HCT116 (cell line): ENCODE measurements at regions not wholly inside any gene's neighbourhood (a gene's known extent, or its start where the extent isn't known, plus 50 kb on each side); places are given as distances from the start of the nearest gene placed in this dataset.

Experiments
- ATAC-seq: fragments of 200-7000 bp; cut with Tn5 transposase; 2 replicates; pipeline ENCODE4 v1.9.1; 2020; ENCODE audit warnings: mild to moderate bottlenecking, moderate library complexity
- BruUV-seq: library from RNA; stranded (reverse); fragments of 400-500 nt; replicated peaks from 2 replicates; lab custom pipeline; 2021; lab: Mats Ljungman, UMichigan
- CTCF ChIA-PET: fragments of 300-600 bp; sonication (Branson Sonifier 250); formaldehyde crosslinking; loops from one replicate; lab custom pipeline; 2021; ENCODE audit warnings: antibody characterized with exemption; lab: Charles Lee
- POLR2A ChIA-PET: fragments of 300-600, 350-600 bp; sonication (Branson Sonifier 250); formaldehyde crosslinking; loops from one replicate; lab custom pipeline; 2021; ENCODE audit warnings: antibody characterized with exemption; lab: Charles Lee
- RAD21 ChIA-PET, 2 experiments: fragments of 300-600 bp; sonication (Branson Sonifier 250); formaldehyde crosslinking; loops; one replicate each; lab custom pipeline; 2023; ENCODE audit warnings: low total read pairs in 2 of 2; ENCODE audit not compliant: uncharacterized antibody in 2 of 2, unreplicated experiment in 2 of 2, low non-redundant PET in 1 of 2; lab: Charles Lee
- DNase-seq: peaks from one replicate; pipeline ENCODE4 v3.0.0-alpha.2; 2010; ENCODE audit warnings: low read depth, low spot score
- H2AFZ ChIP-seq: fragments of 200-600 bp; shearing (Covaris generic), sonication (generic); 2 replicates; pipeline ENCODE4 v1.6.1; 2017; ENCODE audit warnings: low read depth, mixed run types, mixed read lengths, antibody characterized with exemption, low read length; ENCODE audit not compliant: poor library complexity, severe bottlenecking
- H3K27ac ChIP-seq: 2 replicates; pipeline ENCODE4 v1.5.1; 2012; ENCODE audit warnings: low read depth, low read length
- H3K27me3 ChIP-seq: fragments of 200-600 bp; sonication (generic); 2 replicates; pipeline ENCODE4 v1.6.1; 2016; ENCODE audit warnings: mixed run types, low read length, mixed read lengths; ENCODE audit not compliant: insufficient read depth
- H3K36me3 ChIP-seq, 2 experiments: fragments of 200-500 bp in 1 of 2; fragments of 200-600 bp in 1 of 2; sonication (Bioruptor generic) in 1 of 2; sonication (generic) in 1 of 2; 2 replicates each; pipeline versions ENCODE4 v1.5.1 to v1.6.1; 2014 to 2016; ENCODE audit warnings: low read length in 2 of 2, inconsistent platforms in 1 of 2, mixed read lengths in 1 of 2, mixed run types in 1 of 2; ENCODE audit not compliant: insufficient read depth in 2 of 2, control insufficient read depth in 1 of 2
- H3K4me1 ChIP-seq, 2 experiments: fragments of 200-600 bp in 1 of 2; sonication (generic) in 1 of 2; 2 replicates each; pipeline versions ENCODE4 v1.5.1 to v1.6.1; 2012 to 2017; ENCODE audit warnings: low read length in 2 of 2, inconsistent platforms in 1 of 2, mild to moderate bottlenecking in 1 of 2, mixed read lengths in 1 of 2, mixed run types in 1 of 2, moderate library complexity in 1 of 2; ENCODE audit not compliant: insufficient read depth in 2 of 2, control insufficient read depth in 1 of 2
- H3K4me2 ChIP-seq: fragments of 200-600 bp; sonication (generic); 2 replicates; pipeline ENCODE4 v1.6.1; 2017; ENCODE audit warnings: mixed run types, low read length, mixed read lengths
- H3K4me3 ChIP-seq, 2 experiments: fragments of 200-600 bp in 1 of 2; sonication (generic) in 1 of 2; replicated peaks in 1 of 2; 2 replicates each; pipeline ENCODE4 v1.5.1; 2011 to 2016; ENCODE audit warnings: low read length in 2 of 2, control low read depth in 1 of 2, low read depth in 1 of 2, mild to moderate bottlenecking in 1 of 2, mixed read lengths in 1 of 2, mixed run types in 1 of 2
- H3K79me2 ChIP-seq: fragments of 200-600 bp; sonication (generic); 2 replicates; pipeline ENCODE4 v1.6.1; 2017; ENCODE audit warnings: mild to moderate bottlenecking, mixed run types, low read length, moderate library complexity, mixed read lengths; ENCODE audit not compliant: insufficient read depth
- H3K9ac ChIP-seq: fragments of 200-600 bp; sonication (generic); 2 replicates; pipeline ENCODE4 v1.6.1; 2016; ENCODE audit warnings: low read length, mixed read lengths
- H3K9me2 ChIP-seq: fragments of 200-600 bp; sonication (generic), shearing (Covaris generic); 2 replicates; pipeline ENCODE4 v1.6.1; 2017; ENCODE audit warnings: mixed run types, mild to moderate bottlenecking, moderate library complexity; ENCODE audit not compliant: insufficient read depth
- H3K9me3 ChIP-seq, 2 experiments: fragments of 200-500 bp in 1 of 2; fragments of 200-600 bp in 1 of 2; sonication (Bioruptor generic) in 1 of 2; sonication (generic) in 1 of 2; 2 replicates each; pipeline ENCODE4 v1.6.1; 2014 to 2017; ENCODE audit warnings: low read length in 2 of 2, mixed read lengths in 2 of 2, inconsistent platforms in 1 of 2, low read depth in 1 of 2, mild to moderate bottlenecking in 1 of 2, mixed run types in 1 of 2, moderate library complexity in 1 of 2; ENCODE audit not compliant: control insufficient read depth in 1 of 2, insufficient read depth in 1 of 2
- H4K20me1 ChIP-seq: fragments of 200-600 bp; sonication (generic), shearing (Covaris generic); 2 replicates; pipeline ENCODE4 v1.6.1; 2017; ENCODE audit warnings: mixed run types, mild to moderate bottlenecking, moderate library complexity; ENCODE audit not compliant: insufficient read depth
- CBX3 ChIP-seq: IDR thresholded peaks from 2 replicates; pipeline ENCODE4 v1.6.1; 2012; ENCODE audit warnings: low read depth
- EGR1 ChIP-seq: IDR thresholded peaks from 2 replicates; pipeline ENCODE4 v1.6.1; 2012; ENCODE audit warnings: low read depth
- ELF1 ChIP-seq: IDR thresholded peaks from 2 replicates; pipeline ENCODE4 v1.6.1; 2012; ENCODE audit warnings: low read depth, borderline replicate concordance
- FOSL1 ChIP-seq: IDR thresholded peaks from 2 replicates; pipeline ENCODE4 v1.6.1; 2012; ENCODE audit warnings: low read depth
- JUND ChIP-seq: IDR thresholded peaks from 2 replicates; pipeline ENCODE4 v1.6.1; 2012
- POLR2A ChIP-seq: IDR thresholded peaks from 2 replicates; pipeline ENCODE4 v1.7.0; 2011; ENCODE audit warnings: borderline replicate concordance; ENCODE audit not compliant: insufficient read depth, insufficient read length; ENCODE audit errors: extremely low read depth
- POLR2AphosphoS5 ChIP-seq: IDR thresholded peaks from 2 replicates; pipeline ENCODE4 v1.6.1; 2011; ENCODE audit warnings: mild to moderate bottlenecking, low read depth, low read length, moderate library complexity
- SIN3A ChIP-seq: IDR thresholded peaks from 2 replicates; pipeline ENCODE4 v1.6.1; 2012; ENCODE audit warnings: low read depth
- TCF7L2 ChIP-seq: IDR thresholded peaks from 2 replicates; pipeline ENCODE4 v1.7.0; 2011; ENCODE audit warnings: borderline replicate concordance, inconsistent platforms; ENCODE audit not compliant: insufficient read depth, insufficient read length; ENCODE audit errors: extremely low read depth
- YY1 ChIP-seq: IDR thresholded peaks from 2 replicates; pipeline ENCODE4 v1.6.1; 2011; ENCODE audit warnings: low read length, low read depth, moderate library complexity, mild to moderate bottlenecking; ENCODE audit not compliant: insufficient replicate concordance; ENCODE audit errors: extremely low read depth
- intact Hi-C: fragments of 100-400 bp; cut with micrococcal nuclease; formaldehyde crosslinking; loops from 2 replicates; pipeline ENCODE4 v1.10.0; 2022
- TF ChIP-seq, protein P1 (sequence below): IDR thresholded peaks from 2 replicates; pipeline ENCODE4 v1.6.1; 2012
- TF ChIP-seq, protein P2 (sequence below), 3 experiments: fragments of 200-600 bp in 1 of 3; sonication (generic) in 1 of 3; IDR thresholded peaks in 2 of 3; conservative IDR thresholded peaks in 1 of 3; 2 replicates each; pipeline ENCODE4 v1.5.1; 2012 to 2017; ENCODE audit warnings: low read depth in 2 of 3, low read length in 2 of 3, antibody characterized with exemption in 1 of 3, borderline replicate concordance in 1 of 3, control low read depth in 1 of 3, mild to moderate bottlenecking in 1 of 3, mixed read lengths in 1 of 3, mixed run types in 1 of 3, moderate library complexity in 1 of 3; ENCODE audit not compliant: insufficient read depth in 1 of 3

DNA sequence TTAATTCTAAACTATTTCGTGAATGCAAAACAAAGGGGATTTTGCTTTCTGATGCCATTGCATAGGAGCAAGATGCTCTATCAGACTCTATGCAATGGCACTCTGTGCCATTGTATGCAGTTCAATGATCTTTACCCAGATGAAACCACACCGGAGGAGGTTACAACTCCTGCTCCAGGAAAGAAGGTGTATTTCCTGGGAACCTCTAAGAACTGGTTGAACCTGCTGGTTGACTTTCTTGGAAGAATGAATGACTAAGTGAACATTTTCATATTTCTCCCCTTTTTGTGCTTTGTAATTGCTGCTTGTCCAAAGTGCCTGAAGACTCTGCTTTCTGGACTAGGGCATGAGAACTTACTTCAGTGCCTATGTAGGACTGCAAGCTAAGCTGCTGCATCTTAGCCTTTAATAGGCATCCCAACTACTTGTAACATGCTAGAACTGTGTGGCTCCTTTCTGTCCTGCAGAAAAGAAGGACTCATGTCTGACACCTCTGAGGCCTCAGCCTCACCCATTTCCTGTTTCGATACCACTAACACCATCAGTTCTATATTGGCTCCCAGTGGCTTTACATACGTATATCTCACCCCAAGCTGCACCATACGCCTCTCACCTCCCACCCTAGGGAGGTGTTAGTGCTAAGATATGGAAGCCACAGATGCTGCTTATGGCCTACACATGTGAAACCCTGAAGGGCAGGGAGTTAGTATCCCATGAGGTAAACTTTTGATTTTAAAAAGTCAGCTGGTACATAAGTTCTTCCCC, 193.5 kb upstream of the CNOT2 start (continued):
- TF ChIP-seq CBX3 (peak; percentile 87; the same call in 1 of the 2 replicates), JUND (peak; percentile 64), YY1 (peak; percentile 7)
- TF ChIP-seq, all 23 proteins: peak for 8

- ChIA-PET POLR2A (no interaction called here), CTCF (no interaction called here), RAD21 (no interaction called here)
- H3K9ac ChIP-seq, result no peak overlapping the region
- ATAC-seq (no peak), DNase-seq (no peak)
- no peaks in the 10 kb centered on the region for H3K36me3 ChIP-seq
- no TSS peak for BruUV-seq
- no peak overlapping the region for H3K4me3 ChIP-seq
- H3K9me2 ChIP-seq, result 0 out of 2 replicates have a peak, but pooled peaks cover 2% of the 10 kb centered on the region
- no peaks in the 10 kb centered on the region for H3K9me3 ChIP-seq
- H3K27me3 ChIP-seq, result no peaks in the 10 kb centered on the region
- H4K20me1 ChIP-seq, result no peaks in the 10 kb centered on the region
- H3K79me2 ChIP-seq, result no peaks in the 10 kb centered on the region
- TF ChIP-seq FOSL1 (no peak), SIN3A (0 out of 2 replicates have a peak, but pooled peaks have one; percentile 1)
- peaks cover 19 to 34% of the 10 kb centered on the region in 2 experiments for H3K4me1 ChIP-seq
- peak overlapping the region; percentile 84 for H2AFZ ChIP-seq
- peak overlapping the region; percentile 51 for H3K4me2 ChIP-seq
- intact Hi-C loops, result no loop called here
- H3K27ac ChIP-seq, result no peak overlapping the region
These were observed 190.8 kb upstream of the CNOT2 start for GRCh38 chr12:70052476-70052875.

DNA sequence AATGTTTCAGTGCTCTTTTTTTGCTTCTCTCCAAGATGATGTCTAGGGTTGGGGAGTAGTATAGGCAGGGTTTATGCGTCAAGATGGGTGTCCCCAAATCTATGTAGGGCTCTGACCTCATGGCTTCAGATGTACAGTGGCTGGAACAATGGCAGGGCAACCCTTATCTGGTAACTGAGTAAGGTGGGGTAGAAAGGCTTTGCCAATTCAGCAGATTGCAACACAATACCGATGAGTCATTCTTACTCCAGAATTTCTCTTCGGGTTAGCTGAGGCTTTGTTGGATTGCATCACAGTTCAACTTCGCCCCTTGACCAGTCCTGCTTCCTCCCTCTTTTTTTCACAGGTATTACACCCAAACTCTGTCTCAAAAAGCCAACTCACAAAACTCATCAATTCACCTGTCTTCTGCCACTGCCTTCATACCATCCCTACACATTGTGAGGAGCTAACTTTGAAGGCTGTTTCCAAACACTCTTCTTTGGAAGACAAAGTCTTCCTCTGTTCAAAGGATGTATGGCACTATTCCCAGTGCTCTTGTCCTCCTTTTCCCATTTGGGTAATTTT, 190.2 kb upstream of the CNOT2 start:
- H3K36me3 ChIP-seq, result no peaks in the 10 kb centered on the region
- H3K4me2 ChIP-seq, result peak overlapping the region; percentile 51
- H3K27me3 ChIP-seq, result no peaks in the 10 kb centered on the region
- H3K79me2 ChIP-seq, result no peaks in the 10 kb centered on the region
- ChIA-PET RAD21 (no interaction called here), CTCF (no interaction called here), POLR2A (interaction anchor here (1.0 kb wide), 1 partner anchor 87 kb away, joined by 3 read pairs; no protein-coding TSS in a partner anchor)
- no peak overlapping the region for H3K27ac ChIP-seq
- no peak overlapping the region for H3K9ac ChIP-seq
- DNase-seq (peak; percentile 75), ATAC-seq (peak; percentile 86)
- no peaks in the 10 kb centered on the region for H3K9me3 ChIP-seq
- BruUV-seq, result no TSS peak
- peaks cover 19 to 34% of the 10 kb centered on the region in 2 experiments for H3K4me1 ChIP-seq
- H3K4me3 ChIP-seq, result no peak overlapping the region
- H2AFZ ChIP-seq, result peak overlapping the region; percentile 84
- 0 out of 2 replicates have a peak, but pooled peaks cover 2% of the 10 kb centered on the region for H3K9me2 ChIP-seq
- H4K20me1 ChIP-seq, result no peaks in the 10 kb centered on the region
- intact Hi-C loops, result no loop called here
- TF ChIP-seq, protein P1, sequence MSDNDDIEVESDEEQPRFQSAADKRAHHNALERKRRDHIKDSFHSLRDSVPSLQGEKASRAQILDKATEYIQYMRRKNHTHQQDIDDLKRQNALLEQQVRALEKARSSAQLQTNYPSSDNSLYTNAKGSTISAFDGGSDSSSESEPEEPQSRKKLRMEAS, result peak; percentile 68
- TF ChIP-seq ELF1 (no peak), YY1 (peak; percentile 23), POLR2AphosphoS5 (peak; percentile 56), SIN3A (no peak), CBX3 (peak; percentile 93), TCF7L2 (no peak), POLR2A (no peak), EGR1 (0 out of 2 replicates have a peak, but pooled peaks have one; percentile 2)
- TF ChIP-seq, protein P2, sequence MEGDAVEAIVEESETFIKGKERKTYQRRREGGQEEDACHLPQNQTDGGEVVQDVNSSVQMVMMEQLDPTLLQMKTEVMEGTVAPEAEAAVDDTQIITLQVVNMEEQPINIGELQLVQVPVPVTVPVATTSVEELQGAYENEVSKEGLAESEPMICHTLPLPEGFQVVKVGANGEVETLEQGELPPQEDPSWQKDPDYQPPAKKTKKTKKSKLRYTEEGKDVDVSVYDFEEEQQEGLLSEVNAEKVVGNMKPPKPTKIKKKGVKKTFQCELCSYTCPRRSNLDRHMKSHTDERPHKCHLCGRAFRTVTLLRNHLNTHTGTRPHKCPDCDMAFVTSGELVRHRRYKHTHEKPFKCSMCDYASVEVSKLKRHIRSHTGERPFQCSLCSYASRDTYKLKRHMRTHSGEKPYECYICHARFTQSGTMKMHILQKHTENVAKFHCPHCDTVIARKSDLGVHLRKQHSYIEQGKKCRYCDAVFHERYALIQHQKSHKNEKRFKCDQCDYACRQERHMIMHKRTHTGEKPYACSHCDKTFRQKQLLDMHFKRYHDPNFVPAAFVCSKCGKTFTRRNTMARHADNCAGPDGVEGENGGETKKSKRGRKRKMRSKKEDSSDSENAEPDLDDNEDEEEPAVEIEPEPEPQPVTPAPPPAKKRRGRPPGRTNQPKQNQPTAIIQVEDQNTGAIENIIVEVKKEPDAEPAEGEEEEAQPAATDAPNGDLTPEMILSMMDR (IDR thresholded peaks at IDR 0.05 in 2 of 3, conservative IDR thresholded peaks at IDR 0.05 in 1 of 3; ENCODE audit: borderline replicate concordance in 1 of 3, insufficient read depth in 1 of 3, low read depth in 2 of 3, low read length in 2 of 3), result no peak
